ENCODE measurements at regions not wholly inside any gene's neighbourhood (a gene's known extent, or its start where the extent isn't known, plus 50 kb on each side); places are given as distances from the start of the nearest gene placed in this dataset.

DNA sequence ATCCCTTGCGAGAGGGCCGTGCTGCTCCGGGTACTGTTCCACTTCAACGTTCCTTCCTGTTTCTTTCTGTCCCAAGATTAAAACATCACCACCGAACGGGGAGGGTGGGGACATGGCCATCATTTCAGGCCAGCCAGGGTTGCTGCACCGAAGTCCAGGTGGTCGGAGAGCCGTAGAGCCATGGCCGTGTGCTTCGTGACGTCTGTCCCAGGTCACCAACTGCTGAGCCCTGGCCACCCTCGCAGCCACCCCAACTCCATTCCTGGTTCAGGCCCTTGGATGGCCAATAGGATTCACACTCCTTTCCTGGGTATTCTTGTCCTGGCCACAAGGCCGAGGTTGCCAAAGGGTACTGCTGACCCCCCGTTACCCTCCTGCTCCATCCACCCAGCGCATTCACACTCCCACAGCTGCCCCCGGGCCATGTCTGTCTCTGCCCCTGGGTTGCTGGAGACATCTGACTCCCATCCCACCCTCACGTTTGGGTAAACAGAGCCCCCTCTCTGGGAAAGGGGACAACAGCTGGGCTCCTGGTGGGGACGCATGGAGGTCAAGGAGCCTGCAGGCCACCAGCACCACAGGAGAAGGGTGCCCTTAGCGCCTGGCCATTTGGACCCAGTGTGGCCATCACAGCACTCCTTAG lies 103.2 kb downstream of the HMX1 start:
- TF ChIP-seq, protein P1, sequence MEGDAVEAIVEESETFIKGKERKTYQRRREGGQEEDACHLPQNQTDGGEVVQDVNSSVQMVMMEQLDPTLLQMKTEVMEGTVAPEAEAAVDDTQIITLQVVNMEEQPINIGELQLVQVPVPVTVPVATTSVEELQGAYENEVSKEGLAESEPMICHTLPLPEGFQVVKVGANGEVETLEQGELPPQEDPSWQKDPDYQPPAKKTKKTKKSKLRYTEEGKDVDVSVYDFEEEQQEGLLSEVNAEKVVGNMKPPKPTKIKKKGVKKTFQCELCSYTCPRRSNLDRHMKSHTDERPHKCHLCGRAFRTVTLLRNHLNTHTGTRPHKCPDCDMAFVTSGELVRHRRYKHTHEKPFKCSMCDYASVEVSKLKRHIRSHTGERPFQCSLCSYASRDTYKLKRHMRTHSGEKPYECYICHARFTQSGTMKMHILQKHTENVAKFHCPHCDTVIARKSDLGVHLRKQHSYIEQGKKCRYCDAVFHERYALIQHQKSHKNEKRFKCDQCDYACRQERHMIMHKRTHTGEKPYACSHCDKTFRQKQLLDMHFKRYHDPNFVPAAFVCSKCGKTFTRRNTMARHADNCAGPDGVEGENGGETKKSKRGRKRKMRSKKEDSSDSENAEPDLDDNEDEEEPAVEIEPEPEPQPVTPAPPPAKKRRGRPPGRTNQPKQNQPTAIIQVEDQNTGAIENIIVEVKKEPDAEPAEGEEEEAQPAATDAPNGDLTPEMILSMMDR (IDR thresholded peaks at IDR 0.05): no peak
- no peak for TF ChIP-seq POLR2AphosphoS5 (IDR thresholded peaks at IDR 0.05)
- no peak for TF ChIP-seq EP300 (IDR thresholded peaks at IDR 0.05)

All from stomach (tissue), 4 donors.